Limb (tissue), 2 donors: ENCODE measurements at regions not wholly inside any gene's neighbourhood (a gene's known extent, or its start where the extent isn't known, plus 50 kb on each side); places are given as distances from the start of the nearest gene placed in this dataset.

Experiments
- DNase-seq, 2 donors: peaks; one replicate each; pipeline ENCODE4 v3.0.0-alpha.2; 2016; ENCODE audit errors: extremely low spot score in 2 of 2

GRCh38 chr15:79657722-79658121, 225.6 kb downstream of the MINAR1 start:
- no peak for DNase-seq

GRCh38 chr15:79659691-79660090, 227.6 kb downstream of the MINAR1 start:
- DNase-seq: no peak

- DNase-seq: no peak
Measured at GRCh38 chr15:79661411-79661810, 229.3 kb downstream of the MINAR1 start.

- no peak for DNase-seq
Measured at GRCh38 chr15:79673416-79674123, 223.2 kb downstream of the MTHFS start.

- no peak for DNase-seq
Measured at GRCh38 chr15:79674124-79674465, 222.7 kb downstream of the MTHFS start.

GRCh38 chr15:79675982-79676381, 220.8 kb downstream of the MTHFS start:
- DNase-seq: no peak

GRCh38 chr15:79676621-79677020, 220.2 kb downstream of the MTHFS start:
- DNase-seq: no peak

GRCh38 chr15:79677241-79677640, 219.6 kb downstream of the MTHFS start:
- DNase-seq: no peak

- no peak for DNase-seq
Measured at GRCh38 chr15:79678032-79678701, 218.6 kb downstream of the MTHFS start.

GRCh38 chr15:79680720-79681119, 216.1 kb downstream of the MTHFS start:
- no peak for DNase-seq

- DNase-seq: peak in 1 of 2 donors; percentile 66
Measured at GRCh38 chr15:79682285-79682684, 214.5 kb downstream of the MTHFS start.

- DNase-seq: no peak
Measured at GRCh38 chr15:79682851-79683288, 213.9 kb downstream of the MTHFS start.

- DNase-seq: no peak
Measured at GRCh38 chr15:79689030-79689429, 207.8 kb downstream of the MTHFS start.

- no peak for DNase-seq
Measured at GRCh38 chr15:79700951-79701480, 195.8 kb downstream of the MTHFS start.

- no peak for DNase-seq
Measured at GRCh38 chr15:79702621-79703020, 194.2 kb downstream of the MTHFS start.

- no peak for DNase-seq
Measured at GRCh38 chr15:79721256-79721655, 175.6 kb downstream of the MTHFS start.

- DNase-seq: no peak
Measured at GRCh38 chr15:79724312-79724711, 172.5 kb downstream of the MTHFS start.

GRCh38 chr15:79724804-79725203, 172.0 kb downstream of the MTHFS start:
- DNase-seq: no peak

- DNase-seq: no peak
Measured at GRCh38 chr15:79728867-79729266, 167.9 kb downstream of the MTHFS start.

GRCh38 chr15:79736435-79737000, 160.3 kb downstream of the MTHFS start:
- no peak for DNase-seq

- DNase-seq: no peak
Measured at GRCh38 chr15:79738143-79738542, 158.7 kb downstream of the MTHFS start.

- no peak for DNase-seq
Measured at GRCh38 chr15:79740561-79740960, 156.3 kb downstream of the MTHFS start.

- no peak for DNase-seq
Measured at GRCh38 chr15:79743032-79743431, 153.8 kb downstream of the MTHFS start.
